GM19455 (cell line): ENCODE measurements at regions not wholly inside any gene's neighbourhood (a gene's known extent, or its start where the extent isn't known, plus 50 kb on each side); places are given as distances from the start of the nearest gene placed in this dataset.
A peak's percentile ranks its signal among the peaks of the same experiment; 100 is the strongest.
"Not testable (repeated sequence)": the region's sequence is repeated elsewhere in the genome, so short reads cannot be mapped to it uniquely, and the experiment has no call there.

Source experiments
- ATAC-seq: cut with Tn5 transposase; IDR thresholded peaks from one replicate; pipeline ENCODE4 v1.9.1; 2021; ENCODE audit not compliant: unreplicated experiment

DNA sequence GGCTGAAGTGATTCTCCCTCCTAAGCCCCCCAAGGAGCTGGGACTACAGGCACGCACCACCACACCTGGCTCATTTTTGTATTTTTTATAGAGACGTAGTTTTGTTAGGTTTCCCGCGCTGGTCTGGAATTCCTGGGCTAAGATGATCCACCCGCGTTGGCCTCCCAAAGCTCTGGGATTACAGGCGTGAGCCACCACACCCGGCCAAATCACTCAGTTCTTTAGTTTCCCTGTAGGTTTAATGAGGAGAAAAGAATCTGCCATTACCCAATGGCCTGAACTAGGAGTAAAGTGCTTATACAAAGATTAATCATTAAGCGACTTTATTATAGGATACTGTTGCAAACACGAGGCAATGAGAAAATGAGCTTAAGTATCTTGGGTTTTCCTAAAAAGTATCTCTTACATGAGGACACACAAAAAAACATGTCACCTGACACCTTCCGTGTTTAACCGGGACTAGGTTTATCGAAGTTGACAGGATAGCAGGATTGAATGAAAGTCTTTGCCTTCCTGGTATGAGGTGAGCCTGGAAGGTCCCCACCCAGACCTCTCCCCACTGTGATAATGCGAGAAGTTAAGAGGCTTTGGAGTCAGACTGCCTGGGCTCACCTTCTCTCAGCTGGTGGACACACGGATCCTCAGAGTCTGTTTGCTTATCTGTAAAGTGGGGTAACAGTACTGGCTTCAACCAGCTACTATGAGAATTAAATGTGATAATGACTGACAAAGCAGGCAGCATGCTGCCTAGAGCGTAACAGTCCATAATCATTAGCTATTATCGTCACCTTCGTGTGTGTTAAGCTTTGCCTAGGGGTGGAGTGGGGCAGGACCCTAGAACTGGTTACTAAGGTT is 133.5 kb upstream of the KRAS start:
- no peak for ATAC-seq

DNA sequence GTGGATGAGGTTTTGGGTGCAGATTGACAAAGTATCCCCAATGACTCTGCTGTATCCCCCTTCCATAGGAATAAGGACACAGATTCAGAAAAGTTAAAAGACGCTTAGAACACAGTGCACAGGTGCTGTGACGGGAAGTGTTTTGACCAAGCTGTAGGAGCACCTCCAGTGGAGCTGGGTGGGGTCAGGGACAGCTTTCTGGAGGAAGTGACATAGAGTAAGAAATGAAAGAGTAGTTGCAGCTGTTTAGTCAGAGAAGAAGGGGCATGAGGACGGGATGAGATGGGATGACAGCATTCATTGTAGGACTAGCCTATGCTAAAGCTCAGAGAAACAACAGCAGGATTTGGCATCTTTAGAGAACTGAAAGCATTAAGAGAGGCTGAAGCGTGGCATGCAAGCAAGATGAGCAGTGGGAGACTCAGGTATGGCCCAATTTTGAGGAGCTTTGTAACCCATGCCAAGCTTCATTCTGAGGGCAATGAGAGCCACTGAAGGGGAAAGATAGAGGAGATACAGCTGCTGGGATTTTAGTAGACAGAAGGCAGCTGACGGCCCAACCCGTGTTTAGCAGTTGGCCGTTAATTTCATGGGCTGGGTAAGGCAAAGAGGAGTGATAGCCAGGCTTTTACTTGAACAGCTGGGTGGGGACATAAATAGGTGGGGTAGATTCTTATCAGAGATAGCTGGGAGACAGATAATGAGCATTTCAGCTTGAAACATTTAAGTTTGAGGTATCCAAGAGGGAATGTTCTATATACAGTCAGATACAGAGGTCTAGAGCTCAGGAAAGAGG is 131.8 kb upstream of the KRAS start:
- no peak for ATAC-seq

DNA sequence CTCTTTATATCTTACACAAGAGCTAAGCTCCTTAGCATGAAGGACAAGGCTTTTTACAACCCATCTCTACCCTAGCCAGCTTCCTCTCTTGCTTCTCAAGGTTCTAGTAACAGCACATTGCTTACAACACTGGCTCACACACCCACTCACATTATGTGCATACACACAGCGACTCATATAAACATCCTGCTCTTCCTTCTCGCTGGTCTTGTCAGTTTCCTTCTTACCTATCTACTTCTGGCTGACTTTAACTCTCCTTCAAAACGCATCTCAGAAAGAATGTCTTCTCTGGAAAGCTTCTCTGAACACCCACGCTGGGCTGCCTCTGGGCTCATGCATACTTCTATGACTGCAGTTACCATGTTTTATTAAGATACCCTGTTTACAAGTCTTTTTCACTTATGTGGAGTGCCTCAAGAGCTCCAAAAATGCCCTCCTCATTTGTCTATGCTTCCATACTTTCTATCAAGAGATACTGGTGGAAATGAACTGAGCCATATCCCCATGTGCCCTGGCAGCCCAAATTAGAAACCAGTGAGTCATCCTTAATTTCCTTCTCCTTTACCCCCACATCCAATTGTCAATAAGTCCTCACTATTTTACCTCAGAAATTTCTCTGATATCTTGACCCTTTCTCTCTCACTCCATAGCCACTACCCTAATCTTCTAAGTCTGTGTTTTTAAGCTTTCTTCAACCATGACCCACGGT is 126.9 kb upstream of the KRAS start:
- ATAC-seq = peak; percentile 52

GRCh38 chr12:25376985-25377384 is 126.3 kb upstream of the KRAS start:
- no peak for ATAC-seq

- ATAC-seq = no peak
These were observed 125.7 kb upstream of the KRAS start for GRCh38 chr12:25376407-25376806.

DNA sequence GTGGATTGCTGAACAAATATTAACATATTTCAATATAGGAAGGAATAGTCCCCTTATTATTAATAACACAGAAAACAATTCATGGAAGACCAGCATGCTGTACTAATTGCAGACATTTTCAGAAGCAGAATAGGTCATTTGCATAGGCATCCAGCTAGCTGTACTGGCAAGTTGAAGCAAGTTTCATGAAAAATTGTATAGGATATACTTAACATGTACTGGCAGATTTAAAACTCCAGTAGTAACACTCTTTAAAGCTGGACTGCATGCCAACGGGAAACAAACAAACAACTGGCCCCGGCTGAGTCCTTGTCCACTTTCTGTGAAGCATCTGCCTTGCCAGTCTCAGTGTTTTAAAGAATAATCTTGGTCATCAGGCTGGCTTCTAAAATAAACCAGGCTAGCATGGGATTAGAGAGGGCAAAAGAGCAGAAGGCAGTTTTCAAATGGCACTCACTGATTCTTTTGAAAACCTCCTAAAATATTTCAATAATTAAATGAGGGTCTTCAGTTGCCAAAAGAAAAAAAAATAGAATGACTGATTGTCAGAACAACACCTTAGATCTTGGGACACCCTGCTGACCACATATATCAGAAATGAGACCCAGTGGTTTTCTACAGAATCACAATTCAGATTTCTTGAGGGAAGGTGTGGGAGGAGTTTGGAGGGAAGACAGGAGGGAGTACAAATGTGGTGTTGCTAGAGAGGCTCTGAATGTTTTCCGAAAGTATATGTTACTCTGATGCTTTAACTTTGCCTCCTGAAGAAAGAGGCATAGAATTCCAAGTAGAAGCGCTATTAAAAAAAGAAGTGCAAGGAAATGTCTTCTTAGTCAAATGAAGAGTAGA is 122.5 kb upstream of the KRAS start:
- no peak for ATAC-seq

GRCh38 chr12:25372002-25372401 is 121.3 kb upstream of the KRAS start:
- no peak for ATAC-seq

DNA sequence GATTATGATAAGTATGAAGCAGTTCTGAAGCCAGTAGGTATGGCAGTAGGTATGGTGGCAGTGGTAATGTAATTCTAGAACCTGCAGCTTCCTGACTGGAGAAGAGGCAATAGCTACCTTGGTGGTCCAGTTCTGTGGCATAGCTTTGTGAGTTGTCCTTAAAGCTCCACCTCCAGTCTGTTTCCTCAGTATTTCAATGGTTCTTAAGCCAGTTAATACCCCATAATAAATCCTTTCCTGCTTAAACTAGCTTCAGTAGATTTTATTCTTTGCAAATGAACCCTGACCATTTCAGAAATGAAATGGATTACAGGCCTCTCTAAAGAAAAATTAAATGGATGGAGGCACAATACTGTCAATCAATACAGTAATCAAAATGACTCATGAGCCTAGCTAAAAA is 117.8 kb upstream of the KRAS start:
- ATAC-seq = no peak

- no peak for ATAC-seq
These were observed 115.4 kb upstream of the KRAS start for GRCh38 chr12:25366122-25366521.

DNA sequence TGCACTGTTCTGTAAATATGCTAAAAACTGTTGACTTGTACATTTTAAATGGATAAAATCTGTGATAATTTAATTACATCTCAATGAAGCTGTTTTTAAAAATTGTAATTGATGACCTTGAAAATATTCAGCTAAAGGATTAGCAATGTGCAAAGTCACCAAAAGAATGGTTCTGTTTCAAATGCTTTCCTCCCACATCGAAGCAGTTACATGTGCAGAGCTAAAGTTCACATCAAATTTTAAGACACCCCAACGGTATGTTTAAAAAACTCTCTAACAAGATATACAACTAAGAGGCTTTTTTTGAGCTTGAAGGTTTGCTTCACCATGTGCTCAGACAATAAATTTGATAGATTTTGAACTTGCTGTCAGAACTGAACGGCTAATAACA is 114.6 kb upstream of the KRAS start:
- peak; percentile 16 for ATAC-seq

DNA sequence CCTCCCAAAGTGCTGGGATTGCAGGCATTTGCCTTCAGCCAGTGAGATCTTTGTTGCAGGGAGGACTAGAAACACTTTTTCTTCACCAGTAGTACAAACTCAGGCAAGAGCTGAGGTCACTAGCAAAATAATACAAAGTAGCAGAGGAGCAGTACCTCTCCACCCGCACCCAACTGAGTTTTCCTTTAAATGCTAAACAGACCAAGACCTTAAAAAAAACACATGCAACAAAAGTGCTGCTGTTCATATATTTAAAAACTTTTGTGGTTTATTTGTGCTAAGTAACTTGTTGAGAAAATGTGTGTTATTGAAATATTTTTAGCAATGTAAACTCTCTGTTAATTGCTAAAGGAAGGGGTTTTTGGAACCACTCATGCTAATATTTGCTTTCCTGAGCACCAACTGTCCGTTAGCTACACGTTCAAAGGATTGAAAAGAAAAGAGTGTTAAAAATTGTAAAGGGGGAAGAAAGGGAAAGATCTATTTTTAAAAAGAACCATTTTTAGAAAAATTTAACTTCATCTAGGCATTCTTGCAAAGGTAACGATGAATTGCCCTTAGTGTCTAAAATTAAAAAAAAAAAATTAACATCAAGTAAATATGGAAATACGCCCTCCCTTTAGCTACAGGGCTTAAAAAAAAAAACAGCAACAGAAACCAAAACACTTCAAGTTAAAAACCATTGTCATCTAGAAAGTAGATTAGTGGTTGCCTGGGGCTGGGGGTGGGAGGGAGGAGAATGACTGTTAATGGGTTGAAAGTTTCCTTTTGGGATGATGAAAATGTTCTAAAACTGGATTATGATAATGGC is 114.0 kb upstream of the KRAS start:
- peak; percentile 90 for ATAC-seq

DNA sequence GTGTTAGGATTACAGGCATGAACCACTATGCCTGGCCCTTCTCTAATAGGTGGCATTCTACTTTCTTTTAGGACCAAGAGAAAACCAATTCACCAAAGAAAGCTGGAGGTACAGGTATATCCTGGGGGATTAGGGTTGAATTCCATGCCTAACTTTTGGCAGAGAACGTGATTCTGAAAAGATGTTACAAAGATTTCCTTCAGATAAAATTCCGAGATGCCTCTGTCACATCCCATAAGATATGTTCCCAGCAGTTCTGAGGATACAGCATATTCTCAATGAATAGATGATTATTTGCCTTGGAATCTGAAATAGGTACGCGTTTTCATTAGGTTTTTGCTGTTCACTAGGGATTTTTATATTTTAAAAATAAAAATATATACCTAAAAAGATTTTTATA is 111.9 kb upstream of the KRAS start:
- ATAC-seq = no peak

DNA sequence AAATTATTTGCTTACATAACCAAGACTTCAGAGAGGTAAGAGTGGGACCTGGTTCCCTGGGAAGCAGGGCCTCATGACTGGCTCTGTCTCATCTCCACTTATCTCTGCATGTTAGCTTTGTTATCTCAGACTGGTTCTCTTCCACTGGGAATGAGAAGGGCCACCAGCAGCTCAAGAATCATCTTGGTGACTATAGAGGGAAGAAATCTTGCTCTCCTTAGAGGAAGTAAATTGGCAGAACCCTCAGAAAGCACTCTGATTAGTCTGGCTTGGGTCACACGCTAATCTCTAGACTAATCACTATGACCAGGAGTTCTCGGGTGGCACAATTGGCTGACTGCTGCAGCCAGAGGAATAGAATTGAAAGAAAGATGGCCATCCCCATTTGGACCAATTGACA is 110.8 kb upstream of the KRAS start:
- ATAC-seq = no peak

GRCh38 chr12:25357595-25357994 is 106.9 kb upstream of the KRAS start:
- no peak for ATAC-seq

- not testable (repeated sequence) for ATAC-seq
These were observed 102.2 kb upstream of the KRAS start for GRCh38 chr12:25352942-25353341.

DNA sequence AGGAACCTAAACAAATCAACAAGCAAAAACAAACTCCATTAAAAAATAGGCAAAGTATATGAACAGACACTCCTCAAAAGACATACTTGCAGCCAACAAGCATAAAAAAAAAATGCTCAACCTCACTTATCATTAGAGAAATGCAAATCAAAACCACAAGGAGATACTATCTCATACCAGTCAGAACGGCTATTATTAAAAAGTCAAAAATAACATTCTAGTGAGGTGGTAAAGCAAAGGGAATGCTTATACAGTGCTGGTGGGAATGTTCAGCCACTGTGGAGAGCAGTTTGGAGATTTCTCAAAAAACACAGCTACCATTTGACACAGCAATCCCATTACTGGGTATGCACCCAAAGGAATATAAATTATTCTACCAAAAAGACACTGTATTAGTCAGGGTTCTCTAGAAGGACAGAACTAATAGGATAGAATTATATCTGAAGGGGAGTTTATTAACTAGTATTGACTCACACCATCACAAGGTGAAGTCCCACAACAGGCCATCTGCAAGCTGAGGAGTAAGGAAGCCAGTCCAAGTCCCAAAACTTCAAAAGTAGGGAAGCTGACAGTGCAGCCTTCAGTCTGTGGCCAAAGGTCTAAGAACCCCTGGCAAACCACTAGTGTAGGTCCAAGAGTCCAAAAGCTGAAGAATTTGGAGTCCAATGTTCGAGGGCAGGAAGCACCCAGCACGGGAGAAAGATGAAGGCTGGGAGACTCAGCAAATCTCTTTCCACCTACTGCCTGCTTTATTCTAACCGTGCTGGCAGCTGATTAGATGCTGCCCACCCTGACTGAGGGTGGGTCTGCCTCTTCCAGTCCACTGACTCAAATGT is 101.6 kb upstream of the KRAS start:
- peak; percentile 57 for ATAC-seq

DNA sequence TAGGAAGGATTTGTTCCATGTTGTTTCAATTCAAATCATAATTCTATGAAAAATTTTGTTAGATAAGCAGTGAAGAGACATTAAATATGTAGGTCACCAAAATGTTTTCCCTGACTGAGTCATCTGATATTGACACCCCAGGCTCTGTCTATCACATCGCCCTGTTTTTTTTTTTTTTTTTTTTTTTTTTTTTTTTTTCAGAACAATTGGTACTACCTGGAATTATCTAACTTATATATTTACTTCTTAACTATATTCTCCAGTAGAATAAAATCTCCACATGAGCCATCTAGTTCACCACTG is 97.8 kb upstream of the KRAS start:
- ATAC-seq = no peak

DNA sequence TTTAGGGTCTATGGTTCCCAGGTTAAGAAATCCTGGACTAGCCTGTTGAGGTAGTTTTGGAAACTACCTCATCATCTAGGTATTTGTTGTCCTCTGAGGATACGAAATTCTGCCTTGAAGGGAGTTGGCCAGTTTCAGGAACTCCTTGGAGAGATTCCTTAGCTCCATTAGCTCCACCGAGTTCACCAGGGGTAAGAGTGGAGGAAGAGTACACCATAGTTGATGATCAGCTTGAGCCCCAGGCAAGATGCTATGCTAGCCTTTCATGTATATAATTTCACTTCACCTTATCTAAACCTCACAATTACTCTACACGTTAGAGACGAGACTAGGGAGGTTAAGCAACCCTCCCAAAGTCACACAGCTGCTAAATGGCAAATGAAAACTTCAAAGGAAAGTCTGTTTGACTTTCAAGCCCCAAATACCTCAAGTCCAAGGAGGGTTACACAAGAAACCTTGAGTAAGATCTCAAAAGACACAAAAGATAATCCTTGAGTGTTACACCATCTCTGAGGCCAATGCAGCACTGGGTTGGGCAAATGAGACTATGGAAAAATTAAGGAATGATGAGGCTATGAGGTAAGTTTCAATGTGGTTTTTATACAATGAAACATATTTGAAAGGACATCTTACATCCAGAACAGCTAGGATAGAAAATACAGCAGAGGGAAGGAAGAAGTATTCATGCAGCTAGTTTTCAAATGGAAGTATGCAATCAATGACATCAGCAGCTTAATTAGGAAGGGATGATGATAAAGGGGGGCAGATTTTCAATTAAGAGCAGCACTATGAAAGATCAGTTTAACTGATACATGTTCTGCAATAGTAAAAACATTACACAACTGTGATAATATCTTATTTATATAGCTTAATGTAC is 97.2 kb upstream of the KRAS start:
- ATAC-seq = no peak
